IMR-90 (cell line): ENCODE measurements at regions not wholly inside any gene's neighbourhood (a gene's known extent, or its start where the extent isn't known, plus 50 kb on each side); places are given as distances from the start of the nearest gene placed in this dataset.

Experiments used
- ATAC-seq: fragments of 200-7000 bp; cut with Tn5 transposase; 2 replicates; pipeline ENCODE4 v1.9.1; 2020; ENCODE audit warnings: low read depth, mild to moderate bottlenecking, moderate library complexity
- BruUV-seq: library from RNA; stranded (reverse); fragments of 400-500 nt; replicated peaks from 2 replicates; lab custom pipeline; 2021; lab: Mats Ljungman, UMichigan
- CTCF ChIA-PET: fragments of 300-600 bp; formaldehyde crosslinking; extraction: SDS; loops from one replicate; lab custom pipeline; 2021; ENCODE audit warnings: antibody characterized with exemption; lab: Yijun Ruan, JAX
- POLR2A ChIA-PET: fragments of 300-600 bp; sonication (Branson Sonifier 250); formaldehyde crosslinking; loops from one replicate; lab custom pipeline; 2022; ENCODE audit warnings: antibody characterized with exemption; ENCODE audit not compliant: unreplicated experiment; lab: Charles Lee
- DNase-seq: peaks from one replicate; pipeline ENCODE4 v3.0.0; 2013
- H2AFZ ChIP-seq: replicated peaks from 2 replicates; pipeline ENCODE3; 2013; ENCODE audit warnings: low read length, mild to moderate bottlenecking; ENCODE audit not compliant: poor library complexity
- H2AK5ac ChIP-seq: 2 replicates; pipeline ENCODE4 v1.6.1; 2013; ENCODE audit warnings: low read depth, low read length, inconsistent platforms
- H2AK9ac ChIP-seq: replicated peaks from 2 replicates; pipeline ENCODE3; 2013; ENCODE audit warnings: mild to moderate bottlenecking, low read depth, low read length, moderate library complexity; ENCODE audit not compliant: poor library complexity
- H2BK120ac ChIP-seq: 2 replicates; pipeline ENCODE4 v1.6.1; 2013; ENCODE audit warnings: low read depth, low read length, inconsistent platforms
- H2BK15ac ChIP-seq: 3 replicates; pipeline ENCODE4 v1.6.1; 2013; ENCODE audit warnings: low read depth, low read length, inconsistent platforms
- H2BK20ac ChIP-seq: 2 replicates; pipeline ENCODE4 v1.6.1; 2013; ENCODE audit warnings: low read depth, mild to moderate bottlenecking, inconsistent platforms, low read length, moderate library complexity
- H2BK5ac ChIP-seq: 2 replicates; pipeline ENCODE4 v1.6.1; 2013; ENCODE audit warnings: mild to moderate bottlenecking, low read depth, low read length, inconsistent platforms; ENCODE audit not compliant: poor library complexity, severe bottlenecking
- H3K14ac ChIP-seq: replicated peaks from 2 replicates; pipeline ENCODE4 v1.6.1; 2013; ENCODE audit warnings: low read depth, low read length, inconsistent platforms
- H3K18ac ChIP-seq: 2 replicates; pipeline ENCODE4 v1.6.1; 2013; ENCODE audit warnings: low read depth, low read length, control low read depth
- H3K23ac ChIP-seq: 2 replicates; pipeline ENCODE4 v1.6.1; 2013; ENCODE audit warnings: low read depth, low read length, inconsistent platforms
- H3K27ac ChIP-seq: 2 replicates; pipeline ENCODE4 v1.5.1; 2013; ENCODE audit warnings: mild to moderate bottlenecking, control low read depth, low read length; ENCODE audit not compliant: insufficient read depth
- H3K27me3 ChIP-seq: 2 replicates; pipeline ENCODE4 v1.6.1; 2013; ENCODE audit warnings: low read length; ENCODE audit not compliant: control insufficient read depth, insufficient read depth
- H3K36me3 ChIP-seq: 2 replicates; pipeline ENCODE4 v1.6.1; 2013; ENCODE audit warnings: low read length, mixed read lengths; ENCODE audit not compliant: control insufficient read depth, insufficient read depth
- H3K4ac ChIP-seq: 2 replicates; pipeline ENCODE4 v1.6.1; 2013; ENCODE audit warnings: low read depth, low read length, inconsistent platforms
- H3K4me1 ChIP-seq: 2 replicates; pipeline ENCODE4 v1.6.1; 2013; ENCODE audit warnings: low read length, mixed read lengths; ENCODE audit not compliant: control insufficient read depth, insufficient read depth
- H3K4me2 ChIP-seq: 2 replicates; pipeline ENCODE4 v1.6.1; 2013; ENCODE audit warnings: low read depth, mild to moderate bottlenecking, control low read depth, low read length, moderate library complexity
- H3K4me3 ChIP-seq: 2 replicates; pipeline ENCODE4 v1.5.1; 2013; ENCODE audit warnings: low read depth, mild to moderate bottlenecking, control low read depth, low read length, moderate library complexity; ENCODE audit not compliant: insufficient read depth
- H3K56ac ChIP-seq: 2 replicates; pipeline ENCODE4 v1.6.1; 2013; ENCODE audit warnings: low read length, inconsistent platforms; ENCODE audit not compliant: insufficient read depth; ENCODE audit errors: extremely low read depth
- H3K79me1 ChIP-seq, 2 experiments: 2 replicates each; pipeline ENCODE4 v1.6.1; 2013; ENCODE audit warnings: low read length in 2 of 2, inconsistent platforms in 1 of 2, low read depth in 1 of 2
- H3K9ac ChIP-seq: 2 replicates; pipeline ENCODE4 v1.6.1; 2013; ENCODE audit warnings: low read depth, low read length, control low read depth
- H3K9me1 ChIP-seq: 2 replicates; pipeline ENCODE4 v1.6.1; 2013; ENCODE audit warnings: low read length, inconsistent platforms; ENCODE audit not compliant: insufficient read depth
- H3K9me3 ChIP-seq: 2 replicates; pipeline ENCODE4 v1.6.1; 2013; ENCODE audit warnings: low read length; ENCODE audit not compliant: control insufficient read depth, insufficient read depth
- H4K20me1 ChIP-seq: 2 replicates; pipeline ENCODE4 v1.6.1; 2013; ENCODE audit warnings: low read length, inconsistent platforms; ENCODE audit not compliant: insufficient read depth
- H4K5ac ChIP-seq: 2 replicates; pipeline ENCODE4 v1.6.1; 2013; ENCODE audit warnings: mild to moderate bottlenecking, low read depth, low read length, control low read depth
- H4K8ac ChIP-seq, 2 experiments: 2 replicates each; pipeline ENCODE4 v1.6.1; 2013; ENCODE audit warnings: low read depth in 2 of 2, low read length in 2 of 2, control low read depth in 1 of 2, inconsistent platforms in 1 of 2
- H4K91ac ChIP-seq: 2 replicates; pipeline ENCODE4 v1.6.1; 2013; ENCODE audit warnings: low read depth, low read length, inconsistent platforms; ENCODE audit not compliant: insufficient read depth
- BHLHE40 ChIP-seq: fragments of 150-350 bp; IDR thresholded peaks from 2 replicates; pipeline ENCODE4 v1.6.1; 2016; ENCODE audit warnings: mild to moderate bottlenecking, low read depth, low read length
- CEBPB ChIP-seq: IDR thresholded peaks from 2 replicates; pipeline ENCODE4 v1.6.1; 2012; ENCODE audit warnings: low read depth, low read length, improper control_type of control experiment
- ELK1 ChIP-seq: fragments of 150-350 bp; IDR thresholded peaks from 2 replicates; pipeline ENCODE4 v1.6.1; 2016; ENCODE audit warnings: low read depth, mild to moderate bottlenecking, low read length, moderate library complexity, borderline replicate concordance
- FOS ChIP-seq: fragments of 150-350 bp; IDR thresholded peaks from 2 replicates; pipeline ENCODE4 v1.6.1; 2016; ENCODE audit warnings: low read depth, low read length
- MAFK ChIP-seq: IDR thresholded peaks from 2 replicates; pipeline ENCODE4 v1.6.1; 2012; ENCODE audit warnings: low read depth, low read length, improper control_type of control experiment
- NFE2L2 ChIP-seq: fragments of 150-350 bp; IDR thresholded peaks from 2 replicates; pipeline ENCODE4 v1.6.1; 2016; ENCODE audit warnings: low read depth, mild to moderate bottlenecking, low read length
- RCOR1 ChIP-seq: IDR thresholded peaks from 2 replicates; pipeline ENCODE4 v1.6.1; 2012; ENCODE audit warnings: mild to moderate bottlenecking, low read length, improper control_type of control experiment; ENCODE audit not compliant: insufficient replicate concordance
- SMC3 ChIP-seq: fragments of 150-350 bp; IDR thresholded peaks from 2 replicates; pipeline ENCODE4 v1.6.1; 2016; ENCODE audit warnings: low read depth, mild to moderate bottlenecking, antibody characterized with exemption, low read length, moderate library complexity
- USF2 ChIP-seq: fragments of 150-350 bp; IDR thresholded peaks from 2 replicates; pipeline ENCODE4 v1.6.1; 2017; ENCODE audit warnings: mild to moderate bottlenecking, antibody characterized with exemption, low read length, low read depth
- WGBS, 2 experiments: methylation state at CpG; one replicate each; pipeline versions ENCODE4 v1.1.5 to v1.1.7; 2013; ENCODE audit warnings: missing lambda C conversion rate in 2 of 2; ENCODE audit not compliant: insufficient read length in 1 of 2; ENCODE audit errors: extremely low coverage in 2 of 2; 5-methylcytosine and 5-hydroxymethylcytosine counted together
- dilution Hi-C: fragments of 300-500 bp; cut with HindIII; formaldehyde crosslinking; loops from one replicate; pipeline ENCODE4 v1.14.3; 2018; ENCODE audit warnings: low sequenced_read_pairs; ENCODE audit not compliant: unreplicated experiment
- in situ Hi-C: fragments of 300-500 bp; cut with MboI; formaldehyde crosslinking; loops from 3 replicates; pipeline ENCODE4 v1.14.3; 2019; ENCODE audit warnings: low sequenced_read_pairs, inconsistent platforms, mixed read lengths
- intact Hi-C: fragments of 100-400 bp; cut with micrococcal nuclease; formaldehyde crosslinking; loops from 2 replicates; pipeline ENCODE4 v1.10.0; 2022

DNA sequence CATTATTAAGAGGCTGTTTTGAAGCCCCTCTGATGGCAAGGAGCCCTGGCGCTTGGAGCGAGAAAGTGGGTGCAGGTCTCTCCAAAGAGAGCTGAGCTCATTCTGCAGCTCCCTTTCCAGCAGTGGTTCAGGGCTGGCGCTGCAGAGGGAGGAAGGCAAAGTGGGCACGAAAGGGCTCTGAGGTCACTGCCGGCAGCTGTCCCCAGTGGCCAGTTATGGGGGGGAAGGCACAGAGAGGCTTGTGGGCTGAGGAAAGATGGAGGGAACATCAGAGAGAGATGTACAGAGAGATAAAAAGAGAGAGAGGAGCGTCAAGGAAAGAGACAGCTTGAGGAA lies 75.2 kb upstream of the TBX5 start:
- no peak overlapping the region for H2BK5ac ChIP-seq
- no peaks in the 10 kb centered on the region for H4K20me1 ChIP-seq
- no peak for TF ChIP-seq BHLHE40
- no peak for TF ChIP-seq MAFK
- no peak for TF ChIP-seq ELK1
- no peak for TF ChIP-seq NFE2L2
- TF ChIP-seq CEBPB = no peak
- no peak for TF ChIP-seq RCOR1
- no peak for TF ChIP-seq USF2
- no peak for TF ChIP-seq FOS
- no peak for TF ChIP-seq SMC3
- ATAC-seq (peak; percentile 38), DNase-seq (no peak)
- no peaks in the 10 kb centered on the region; a peak in 1 of 4 replicates for H3K79me1 ChIP-seq
- no peak overlapping the region for H2AK9ac ChIP-seq
- no peak overlapping the region for H2BK20ac ChIP-seq
- H2BK15ac ChIP-seq = no peak overlapping the region
- peak overlapping the region; percentile 30; the same call in 1 of the 2 replicates for H3K9ac ChIP-seq
- no peak overlapping the region for H3K18ac ChIP-seq
- no peaks in the 10 kb centered on the region for H3K36me3 ChIP-seq
- H2AFZ ChIP-seq = peak overlapping the region; percentile 90
- H3K9me3 ChIP-seq = peaks cover 2% of the 10 kb centered on the region
- H2BK120ac ChIP-seq = 0 out of 2 replicates have a peak overlapping the region, but pooled peaks have one; percentile 50
- peak overlapping the region; percentile 85 for H3K4me3 ChIP-seq
- BruUV-seq = no TSS peak
- no peak overlapping the region for H4K8ac ChIP-seq
- H4K5ac ChIP-seq = no peak overlapping the region
- WGBS, 2 experiments = 48% methylated on average over 3 of the region's 6 CpGs; no CpG with 5 or more reads in 1 of the 2 experiments
- H3K4me2 ChIP-seq = peak overlapping the region; percentile 92
- POLR2A ChIA-PET = interaction anchor here (1.4 kb wide), 1 partner anchor 76 kb away, joined by 3 read pairs; the partner anchor contains the start of gene TBX5
- CTCF ChIA-PET = interaction anchor here (0.6 to 1.0 kb wide), 4 partner anchors 11 to 1793 kb away, joined by 3 to 6 read pairs (median 4); no protein-coding TSS in a partner anchor
- in situ Hi-C loops = no loop called here
- H2AK5ac ChIP-seq = no peak overlapping the region
- no peak overlapping the region for H3K14ac ChIP-seq
- H3K4me1 ChIP-seq = no peaks in the 10 kb centered on the region; the same call in 1 of the 2 replicates
- H3K9me1 ChIP-seq = no peaks in the 10 kb centered on the region
- peaks cover 29% of the 10 kb centered on the region for H3K27me3 ChIP-seq
- H3K4ac ChIP-seq = no peak overlapping the region
- H3K56ac ChIP-seq = no peak overlapping the region
- H3K27ac ChIP-seq = no peak overlapping the region
- no peak overlapping the region; the same call in 1 of the 2 replicates for H4K91ac ChIP-seq
- 0 out of 2 replicates have a peak overlapping the region, but pooled peaks have one; percentile 60 for H3K23ac ChIP-seq
- intact Hi-C loops = no loop called here
- dilution Hi-C loops = no loop called here
